HCT116 (cell line): ENCODE measurements at regions not wholly inside any gene's neighbourhood (a gene's known extent, or its start where the extent isn't known, plus 50 kb on each side); places are given as distances from the start of the nearest gene placed in this dataset.

Experiments
- CTCF ChIP-seq, 3 experiments: fragments of 200-600 bp in 1 of 3; sonication (generic) in 1 of 3; IDR thresholded peaks in 2 of 3; conservative IDR thresholded peaks in 1 of 3; 2 replicates each; pipeline ENCODE4 v1.5.1; 2012 to 2017; ENCODE audit warnings: low read depth in 2 of 3, low read length in 2 of 3, antibody characterized with exemption in 1 of 3, borderline replicate concordance in 1 of 3, control low read depth in 1 of 3, mild to moderate bottlenecking in 1 of 3, mixed read lengths in 1 of 3, mixed run types in 1 of 3, moderate library complexity in 1 of 3; ENCODE audit not compliant: insufficient read depth in 1 of 3
- EZH2phosphoT487 ChIP-seq: fragments of 200-600 bp; IDR thresholded peaks from 2 replicates; pipeline ENCODE4 v1.6.1; 2018; ENCODE audit warnings: antibody characterized with exemption, borderline replicate concordance
- POLR2A ChIP-seq: IDR thresholded peaks from 2 replicates; pipeline ENCODE4 v1.7.0; 2011; ENCODE audit warnings: borderline replicate concordance; ENCODE audit not compliant: insufficient read depth, insufficient read length; ENCODE audit errors: extremely low read depth
- POLR2AphosphoS5 ChIP-seq: IDR thresholded peaks from 2 replicates; pipeline ENCODE4 v1.6.1; 2011; ENCODE audit warnings: mild to moderate bottlenecking, low read depth, low read length, moderate library complexity
- YY1 ChIP-seq: IDR thresholded peaks from 2 replicates; pipeline ENCODE4 v1.6.1; 2011; ENCODE audit warnings: low read length, low read depth, moderate library complexity, mild to moderate bottlenecking; ENCODE audit not compliant: insufficient replicate concordance; ENCODE audit errors: extremely low read depth
- TF ChIP-seq, protein P1 (sequence below): IDR thresholded peaks from 2 replicates; pipeline ENCODE4 v1.6.1; 2012; ENCODE audit warnings: low read depth

GRCh38 chr4:138644322-138644721 lies 371.3 kb upstream of the NOCT start:
- TF ChIP-seq CTCF (IDR thresholded peaks at IDR 0.05 in 2 of 3, conservative IDR thresholded peaks at IDR 0.05 in 1 of 3; ENCODE audit: borderline replicate concordance in 1 of 3, insufficient read depth in 1 of 3, low read depth in 2 of 3, low read length in 2 of 3) (no peak), POLR2A (no peak), POLR2AphosphoS5 (no peak), YY1 (no peak), EZH2phosphoT487 (no peak)
- TF ChIP-seq, protein P1, sequence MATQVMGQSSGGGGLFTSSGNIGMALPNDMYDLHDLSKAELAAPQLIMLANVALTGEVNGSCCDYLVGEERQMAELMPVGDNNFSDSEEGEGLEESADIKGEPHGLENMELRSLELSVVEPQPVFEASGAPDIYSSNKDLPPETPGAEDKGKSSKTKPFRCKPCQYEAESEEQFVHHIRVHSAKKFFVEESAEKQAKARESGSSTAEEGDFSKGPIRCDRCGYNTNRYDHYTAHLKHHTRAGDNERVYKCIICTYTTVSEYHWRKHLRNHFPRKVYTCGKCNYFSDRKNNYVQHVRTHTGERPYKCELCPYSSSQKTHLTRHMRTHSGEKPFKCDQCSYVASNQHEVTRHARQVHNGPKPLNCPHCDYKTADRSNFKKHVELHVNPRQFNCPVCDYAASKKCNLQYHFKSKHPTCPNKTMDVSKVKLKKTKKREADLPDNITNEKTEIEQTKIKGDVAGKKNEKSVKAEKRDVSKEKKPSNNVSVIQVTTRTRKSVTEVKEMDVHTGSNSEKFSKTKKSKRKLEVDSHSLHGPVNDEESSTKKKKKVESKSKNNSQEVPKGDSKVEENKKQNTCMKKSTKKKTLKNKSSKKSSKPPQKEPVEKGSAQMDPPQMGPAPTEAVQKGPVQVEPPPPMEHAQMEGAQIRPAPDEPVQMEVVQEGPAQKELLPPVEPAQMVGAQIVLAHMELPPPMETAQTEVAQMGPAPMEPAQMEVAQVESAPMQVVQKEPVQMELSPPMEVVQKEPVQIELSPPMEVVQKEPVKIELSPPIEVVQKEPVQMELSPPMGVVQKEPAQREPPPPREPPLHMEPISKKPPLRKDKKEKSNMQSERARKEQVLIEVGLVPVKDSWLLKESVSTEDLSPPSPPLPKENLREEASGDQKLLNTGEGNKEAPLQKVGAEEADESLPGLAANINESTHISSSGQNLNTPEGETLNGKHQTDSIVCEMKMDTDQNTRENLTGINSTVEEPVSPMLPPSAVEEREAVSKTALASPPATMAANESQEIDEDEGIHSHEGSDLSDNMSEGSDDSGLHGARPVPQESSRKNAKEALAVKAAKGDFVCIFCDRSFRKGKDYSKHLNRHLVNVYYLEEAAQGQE: no peak
